Sigmoid colon (tissue), 6 donors: ENCODE measurements at regions not wholly inside any gene's neighbourhood (a gene's known extent, or its start where the extent isn't known, plus 50 kb on each side); places are given as distances from the start of the nearest gene placed in this dataset.

ENCODE experiments used
- DNase-seq: peaks from one replicate; pipeline ENCODE4 v3.0.0-alpha.2; 2019
- H3K27ac ChIP-seq, 4 donors: fragments of 200-600 bp; sonication (generic); one replicate each; pipeline ENCODE4 v1.5.1; 2016 to 2019; ENCODE audit warnings: mild to moderate bottlenecking in 1 of 4
- H3K27me3 ChIP-seq, 3 donors: fragments of 200-600 bp; sonication (generic); one replicate each; pipeline ENCODE4 v1.5.1; 2019; ENCODE audit warnings: mild to moderate bottlenecking in 1 of 3
- H3K36me3 ChIP-seq, 4 donors: fragments of 200-600 bp; sonication (generic); one replicate each; pipeline ENCODE4 v1.5.1; 2016 to 2019
- H3K4me1 ChIP-seq, 4 donors: fragments of 200-600 bp; sonication (generic); one replicate each; pipeline ENCODE4 v1.5.1; 2017 to 2019
- H3K4me3 ChIP-seq, 4 donors: fragments of 200-600 bp; sonication (generic); one replicate each; pipeline ENCODE4 v1.5.1; 2017 to 2019; ENCODE audit warnings: mild to moderate bottlenecking in 2 of 4, moderate library complexity in 1 of 4
- H3K9me3 ChIP-seq, 4 donors: fragments of 200-600 bp in 3 of 4; sonication (generic) in 3 of 4; one replicate each; pipeline versions ENCODE4 v1.5.1 to v1.6.1; 2013 to 2019
- EP300 ChIP-seq, 4 donors: sonication (generic); formaldehyde crosslinking; IDR thresholded peaks; one replicate each; pipeline ENCODE4 v1.6.1; 2017; ENCODE audit warnings: antibody characterized with exemption in 4 of 4
- POLR2A ChIP-seq, 2 donors: fragments of 450-650 bp; IDR thresholded peaks; one replicate each; pipeline ENCODE4 v1.6.1; 2016; ENCODE audit warnings: antibody characterized with exemption in 2 of 2, mild to moderate bottlenecking in 2 of 2, moderate library complexity in 2 of 2
- POLR2AphosphoS5 ChIP-seq, 4 donors: sonication (generic); formaldehyde crosslinking; IDR thresholded peaks; one replicate each; pipeline ENCODE4 v1.6.1; 2017; ENCODE audit warnings: antibody characterized with exemption in 4 of 4
- WGBS, 2 donors: extraction: QIAGEN DNeasy Blood & Tissue Kit; methylation state at CpG; one replicate each; pipeline ENCODE4 v1.1.7; 2013; 5-methylcytosine and 5-hydroxymethylcytosine counted together
- intact Hi-C: fragments of 100-400 bp; cut with DNase I; formaldehyde crosslinking; loops from one replicate; pipeline ENCODE4 v1.15.1; 2023
- TF ChIP-seq, protein P1 (sequence below), 4 experiments: fragments of 450-650 bp in 3 of 4; fragments of 200-600 bp in 1 of 4; IDR thresholded peaks; one replicate each; pipeline ENCODE4 v1.5.1; 2016 to 2019; ENCODE audit warnings: antibody characterized with exemption in 4 of 4, mild to moderate bottlenecking in 3 of 4, moderate library complexity in 2 of 4
- donor health status: healthy with polysubstance abuse.
- donor health status: healthy.

DNA sequence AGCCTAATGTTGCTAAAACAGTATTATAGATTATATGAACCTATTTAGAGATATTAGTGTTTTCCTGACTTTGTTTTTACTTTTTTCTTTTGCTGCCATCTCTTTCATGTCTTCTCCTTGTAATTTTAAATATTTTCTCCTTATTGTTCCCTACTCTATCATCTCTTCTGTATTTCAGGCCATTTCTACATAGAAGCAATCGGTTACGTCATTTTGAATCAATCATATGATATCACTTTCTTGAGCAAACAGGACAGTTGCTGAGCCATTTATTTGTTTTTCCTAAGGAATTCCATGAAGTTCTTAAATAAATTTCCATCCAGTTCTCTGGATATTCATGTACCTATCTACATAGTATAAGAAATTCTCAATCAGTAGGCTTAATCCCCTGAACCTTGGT, 287.2 kb downstream of the NUF2 start:
- H3K4me3 ChIP-seq, result no peak overlapping the region
- H3K27ac ChIP-seq, result no peak overlapping the region
- DNase-seq, result no peak
- no peaks in the 10 kb centered on the region for H3K9me3 ChIP-seq
- intact Hi-C loops, result no loop called here
- no peaks in the 10 kb centered on the region for H3K36me3 ChIP-seq
- 98% methylated on average over 2 of the region's 2 CpGs for WGBS, 2 donors
- no peak for TF ChIP-seq POLR2AphosphoS5 (IDR thresholded peaks at IDR 0.05)
- no peak for TF ChIP-seq POLR2A (IDR thresholded peaks at IDR 0.05)
- TF ChIP-seq, protein P1, sequence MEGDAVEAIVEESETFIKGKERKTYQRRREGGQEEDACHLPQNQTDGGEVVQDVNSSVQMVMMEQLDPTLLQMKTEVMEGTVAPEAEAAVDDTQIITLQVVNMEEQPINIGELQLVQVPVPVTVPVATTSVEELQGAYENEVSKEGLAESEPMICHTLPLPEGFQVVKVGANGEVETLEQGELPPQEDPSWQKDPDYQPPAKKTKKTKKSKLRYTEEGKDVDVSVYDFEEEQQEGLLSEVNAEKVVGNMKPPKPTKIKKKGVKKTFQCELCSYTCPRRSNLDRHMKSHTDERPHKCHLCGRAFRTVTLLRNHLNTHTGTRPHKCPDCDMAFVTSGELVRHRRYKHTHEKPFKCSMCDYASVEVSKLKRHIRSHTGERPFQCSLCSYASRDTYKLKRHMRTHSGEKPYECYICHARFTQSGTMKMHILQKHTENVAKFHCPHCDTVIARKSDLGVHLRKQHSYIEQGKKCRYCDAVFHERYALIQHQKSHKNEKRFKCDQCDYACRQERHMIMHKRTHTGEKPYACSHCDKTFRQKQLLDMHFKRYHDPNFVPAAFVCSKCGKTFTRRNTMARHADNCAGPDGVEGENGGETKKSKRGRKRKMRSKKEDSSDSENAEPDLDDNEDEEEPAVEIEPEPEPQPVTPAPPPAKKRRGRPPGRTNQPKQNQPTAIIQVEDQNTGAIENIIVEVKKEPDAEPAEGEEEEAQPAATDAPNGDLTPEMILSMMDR (IDR thresholded peaks at IDR 0.05), result no peak
- no peaks in the 10 kb centered on the region for H3K27me3 ChIP-seq
- H3K4me1 ChIP-seq, result no peaks in the 10 kb centered on the region

DNA sequence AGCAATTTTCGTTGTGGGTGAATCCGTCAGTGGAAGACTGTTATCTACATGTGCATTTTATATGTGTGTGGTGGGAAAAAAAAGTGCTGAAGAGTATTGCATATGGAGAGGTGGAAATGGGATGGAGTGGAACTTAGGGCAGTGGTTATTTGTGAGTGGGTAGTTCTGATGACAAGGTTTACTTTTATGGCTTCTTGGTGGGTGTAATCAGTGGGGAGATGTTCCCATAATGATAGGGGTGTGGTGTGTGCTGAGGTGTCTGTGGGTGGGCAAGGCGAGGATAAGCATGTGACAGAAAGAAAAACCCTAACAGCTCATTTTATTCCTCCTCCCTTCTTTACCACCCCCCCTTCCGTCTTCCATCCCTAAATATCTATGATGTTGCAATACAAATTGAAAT, 288.1 kb downstream of the NUF2 start:
- TF ChIP-seq EP300 (IDR thresholded peaks at IDR 0.05) (no peak), POLR2AphosphoS5 (IDR thresholded peaks at IDR 0.05) (no peak), POLR2A (IDR thresholded peaks at IDR 0.05) (no peak)
- TF ChIP-seq, protein P1 (IDR thresholded peaks at IDR 0.05), result no peak
- intact Hi-C loops, result no loop called here
- Histone ChIP-seq H3K4me3 (no peak overlapping the region), H3K9me3 (no peaks in the 10 kb centered on the region), H3K27ac (no peak overlapping the region), H3K27me3 (no peaks in the 10 kb centered on the region), H3K36me3 (no peaks in the 10 kb centered on the region), H3K4me1 (no peaks in the 10 kb centered on the region)
- DNase-seq, result no peak
- WGBS, 2 donors, result 63 to 64% methylated on average over 4 of the region's 4 CpGs

DNA sequence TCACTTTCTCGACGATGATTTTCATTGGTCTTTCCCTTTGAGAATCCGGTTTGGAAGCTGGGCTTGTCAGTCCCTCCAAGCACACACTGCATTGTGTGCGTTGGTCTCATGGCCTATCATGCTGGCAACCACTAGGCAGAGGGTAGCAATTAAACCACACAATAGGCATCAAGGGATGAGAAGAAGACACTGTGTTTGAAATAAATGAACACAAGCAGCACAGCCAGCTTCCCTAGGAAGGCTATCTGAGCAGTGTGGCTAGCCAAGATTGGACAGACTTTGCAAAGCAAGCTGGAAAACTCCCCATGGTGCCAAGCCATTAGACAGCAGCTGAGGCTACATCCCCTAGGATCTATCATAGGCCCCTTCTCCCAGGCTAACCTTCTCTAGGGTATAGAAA, 288.7 kb downstream of the NUF2 start:
- no peaks in the 10 kb centered on the region for H3K9me3 ChIP-seq
- H3K36me3 ChIP-seq, result no peaks in the 10 kb centered on the region
- H3K27me3 ChIP-seq, result no peaks in the 10 kb centered on the region
- no peaks in the 10 kb centered on the region for H3K4me1 ChIP-seq
- DNase-seq, result no peak
- TF ChIP-seq POLR2A (IDR thresholded peaks at IDR 0.05) (no peak), EP300 (IDR thresholded peaks at IDR 0.05) (no peak)
- no peak overlapping the region for H3K4me3 ChIP-seq
- WGBS, 2 donors, result 89 to 94% methylated on average over 4 of the region's 4 CpGs
- intact Hi-C loops, result no loop called here
- H3K27ac ChIP-seq, result no peak overlapping the region

DNA sequence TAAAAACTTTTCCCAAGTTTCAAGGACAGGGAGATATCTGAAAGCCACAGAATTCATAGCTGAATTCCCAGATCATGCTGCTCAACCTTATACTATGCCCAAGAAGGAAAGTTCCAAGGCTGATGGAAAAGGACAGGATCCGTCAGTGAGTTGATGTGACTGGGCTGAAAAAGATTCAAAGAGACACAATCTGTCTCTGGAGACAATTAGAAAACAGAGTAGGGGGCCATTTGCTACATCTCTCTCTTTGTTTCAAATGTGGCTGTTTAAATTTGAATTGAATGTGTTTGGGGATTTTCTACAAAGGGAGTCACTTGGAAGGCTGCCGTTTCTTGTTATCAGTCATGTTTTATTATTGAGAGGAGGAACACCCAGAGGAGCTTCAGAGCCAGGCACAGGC, 292.6 kb downstream of the NUF2 start:
- no peak for DNase-seq
- Histone ChIP-seq H3K36me3 (no peaks in the 10 kb centered on the region), H3K27ac (no peak overlapping the region), H3K27me3 (no peaks in the 10 kb centered on the region), H3K4me1 (no peaks in the 10 kb centered on the region), H3K4me3 (no peak overlapping the region), H3K9me3 (no peaks in the 10 kb centered on the region)
- TF ChIP-seq POLR2AphosphoS5 (IDR thresholded peaks at IDR 0.05), result no peak
- TF ChIP-seq EP300 (IDR thresholded peaks at IDR 0.05), result no peak
- no peak for TF ChIP-seq POLR2A (IDR thresholded peaks at IDR 0.05)
- TF ChIP-seq, protein P1 (IDR thresholded peaks at IDR 0.05), result no peak
- WGBS, 2 donors, result 61 to 70% methylated on average over 2 of the region's 2 CpGs
- intact Hi-C loops, result no loop called here

DNA sequence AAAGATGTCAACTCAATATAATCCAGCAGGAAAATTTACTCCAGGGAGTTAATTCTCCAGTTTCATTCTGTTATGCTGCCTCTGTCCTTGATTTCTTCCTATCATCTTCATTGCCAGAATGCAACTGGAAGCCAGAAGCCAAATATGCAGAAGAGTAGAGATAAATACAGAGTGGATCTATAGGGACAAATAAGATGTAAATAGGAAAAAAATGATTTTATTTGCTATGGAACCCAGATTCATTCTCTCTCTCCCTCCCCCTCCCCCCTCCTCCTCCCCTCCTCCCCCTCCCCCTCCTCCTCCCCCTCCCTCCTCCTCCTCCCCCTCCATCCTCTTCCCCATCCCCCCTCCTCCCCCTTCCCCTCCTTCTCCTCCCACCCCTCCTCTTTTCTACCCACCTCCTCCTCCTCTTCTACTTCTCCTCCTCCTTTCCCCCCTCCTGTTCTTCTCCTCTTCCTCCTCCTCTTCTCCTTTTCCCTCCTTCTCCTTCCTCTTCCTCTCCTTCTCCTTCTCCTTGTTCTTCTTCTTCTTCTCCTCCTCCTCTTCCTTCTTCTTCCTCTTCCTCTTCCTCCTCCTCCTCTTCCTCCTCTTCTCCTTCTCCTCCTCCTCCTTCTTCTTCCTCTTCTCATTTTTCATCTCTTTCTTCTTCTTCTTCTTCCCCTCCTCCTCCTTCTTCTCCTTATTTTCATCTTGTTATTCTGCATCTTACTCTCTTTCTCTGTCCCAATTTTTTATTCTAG, 306.4 kb downstream of the NUF2 start:
- H3K27ac ChIP-seq, result no peak overlapping the region
- no peak overlapping the region for H3K4me3 ChIP-seq
- peaks cover 0 to 9% (median 3%) of the 10 kb centered on the region in 4 donors for H3K9me3 ChIP-seq
- TF ChIP-seq POLR2AphosphoS5 (IDR thresholded peaks at IDR 0.05), result no peak
- no peak for TF ChIP-seq POLR2A (IDR thresholded peaks at IDR 0.05)
- TF ChIP-seq, protein P1 (IDR thresholded peaks at IDR 0.05), result no peak
- TF ChIP-seq EP300 (IDR thresholded peaks at IDR 0.05), result no peak
- H3K27me3 ChIP-seq, result no peaks in the 10 kb centered on the region
- no peaks in the 10 kb centered on the region for H3K36me3 ChIP-seq
- DNase-seq, result no peak
- no peaks in the 10 kb centered on the region for H3K4me1 ChIP-seq
- intact Hi-C loops, result no loop called here
